Esophagus squamous epithelium (tissue), 5 donors: ENCODE measurements at regions not wholly inside any gene's neighbourhood (a gene's known extent, or its start where the extent isn't known, plus 50 kb on each side); places are given as distances from the start of the nearest gene placed in this dataset.

Experiments used
- DNase-seq: peaks from one replicate; lab custom pipeline; 2025; lab: John Stamatoyannopoulos, UW
- H3K27ac ChIP-seq, 4 donors: fragments of 200-600 bp; sonication (generic); one replicate each; pipeline ENCODE4 v1.5.1; 2016 to 2019; ENCODE audit warnings: mild to moderate bottlenecking in 1 of 4
- H3K27me3 ChIP-seq, 4 donors: fragments of 200-600 bp; sonication (generic); 1 replicate in 3 of 4; 2 replicates in 1 of 4; pipeline versions ENCODE4 v1.5.1 to v1.6.0; 2017 to 2021; ENCODE audit warnings: antibody characterized with exemption in 1 of 4
- H3K36me3 ChIP-seq, 3 donors: fragments of 200-600 bp; sonication (generic); one replicate each; pipeline ENCODE4 v1.5.1; 2016 to 2019
- H3K4me1 ChIP-seq, 3 donors: fragments of 200-600 bp; sonication (generic); one replicate each; pipeline ENCODE4 v1.5.1; 2017 to 2019
- H3K4me3 ChIP-seq, 4 donors: fragments of 200-600 bp; sonication (generic); 1 replicate in 3 of 4; 2 replicates in 1 of 4; pipeline ENCODE4 v1.5.1; 2016 to 2019; ENCODE audit warnings: mild to moderate bottlenecking in 2 of 4, moderate library complexity in 1 of 4
- H3K9me3 ChIP-seq, 3 donors: fragments of 200-600 bp; sonication (generic); one replicate each; pipeline ENCODE4 v1.5.1; 2016 to 2019
- CTCF ChIP-seq, 6 experiments: fragments of 450-650 bp in 4 of 6; fragments of 200-600 bp in 2 of 6; sonication (generic) in 2 of 6; IDR thresholded peaks; one replicate each; pipeline ENCODE4 v1.5.1; 2016 to 2019; ENCODE audit warnings: antibody characterized with exemption in 6 of 6, mild to moderate bottlenecking in 4 of 6, moderate library complexity in 4 of 6
- POLR2A ChIP-seq, 4 donors: fragments of 450-650 bp; IDR thresholded peaks; one replicate each; pipeline ENCODE4 v1.6.1; 2017; ENCODE audit warnings: antibody characterized with exemption in 4 of 4, mild to moderate bottlenecking in 4 of 4, moderate library complexity in 3 of 4
- WGBS, 2 donors: methylation state at CpG; one replicate each; pipeline ENCODE4 v1.1.5; 2018; 5-methylcytosine and 5-hydroxymethylcytosine counted together
- intact Hi-C: fragments of 100-400 bp; cut with DNase I; formaldehyde crosslinking; loops from one replicate; pipeline ENCODE4 v1.15.0; 2022
- donor health status: DM: yes; HTN: yes; CAD: no.

GRCh38 chr13:109606520-109606919 is 179.9 kb downstream of the IRS2 start:
- no peaks in the 10 kb centered on the region for H3K9me3 ChIP-seq
- no peaks in the 10 kb centered on the region for H3K4me1 ChIP-seq
- H3K4me3 ChIP-seq: no peak overlapping the region
- H3K36me3 ChIP-seq: no peaks in the 10 kb centered on the region
- H3K27ac ChIP-seq: no peak overlapping the region
- WGBS, 2 donors: 36 to 60% methylated on average over 1 of the region's 2 CpGs
- no peak for DNase-seq
- TF ChIP-seq CTCF (IDR thresholded peaks at IDR 0.05) (no peak), POLR2A (IDR thresholded peaks at IDR 0.05) (no peak)
- intact Hi-C loops: no loop called here
- H3K27me3 ChIP-seq: no peaks in the 10 kb centered on the region

- no peak overlapping the region for H3K27ac ChIP-seq
- no peaks in the 10 kb centered on the region for H3K4me1 ChIP-seq
- no peaks in the 10 kb centered on the region for H3K27me3 ChIP-seq
- H3K4me3 ChIP-seq: no peak overlapping the region
- intact Hi-C loops: no loop called here
- DNase-seq: no peak
- no peaks in the 10 kb centered on the region for H3K9me3 ChIP-seq
- no peak for TF ChIP-seq CTCF (IDR thresholded peaks at IDR 0.05)
- TF ChIP-seq POLR2A (IDR thresholded peaks at IDR 0.05): no peak
- no peaks in the 10 kb centered on the region for H3K36me3 ChIP-seq
These were observed 180.5 kb downstream of the IRS2 start for GRCh38 chr13:109605846-109606245.

GRCh38 chr13:109604894-109605293 is 181.5 kb downstream of the IRS2 start:
- intact Hi-C loops: no loop called here
- WGBS, 2 donors: 75 to 81% methylated on average over 4 of the region's 4 CpGs
- Histone ChIP-seq H3K4me1 (no peaks in the 10 kb centered on the region), H3K27me3 (no peaks in the 10 kb centered on the region), H3K27ac (no peak overlapping the region), H3K36me3 (no peaks in the 10 kb centered on the region), H3K4me3 (no peak overlapping the region), H3K9me3 (no peaks in the 10 kb centered on the region)
- TF ChIP-seq POLR2A (IDR thresholded peaks at IDR 0.05) (no peak), CTCF (IDR thresholded peaks at IDR 0.05) (no peak)
- DNase-seq: no peak

- intact Hi-C loops: no loop called here
- no peak for DNase-seq
- H3K27me3 ChIP-seq: no peaks in the 10 kb centered on the region
- no peak overlapping the region for H3K27ac ChIP-seq
- H3K4me3 ChIP-seq: no peak overlapping the region
- H3K36me3 ChIP-seq: no peaks in the 10 kb centered on the region
- 70 to 88% methylated on average over 5 of the region's 5 CpGs for WGBS, 2 donors
- TF ChIP-seq CTCF (IDR thresholded peaks at IDR 0.05) (no peak), POLR2A (IDR thresholded peaks at IDR 0.05) (no peak)
- H3K4me1 ChIP-seq: no peaks in the 10 kb centered on the region
- H3K9me3 ChIP-seq: no peaks in the 10 kb centered on the region
These were observed 184.0 kb downstream of the IRS2 start for GRCh38 chr13:109602356-109602755.

- intact Hi-C loops: no loop called here
- Histone ChIP-seq H3K27me3 (no peaks in the 10 kb centered on the region), H3K9me3 (no peaks in the 10 kb centered on the region), H3K27ac (no peak overlapping the region), H3K36me3 (no peaks in the 10 kb centered on the region), H3K4me3 (no peak overlapping the region), H3K4me1 (no peaks in the 10 kb centered on the region)
- TF ChIP-seq CTCF (IDR thresholded peaks at IDR 0.05) (no peak), POLR2A (IDR thresholded peaks at IDR 0.05) (no peak)
- DNase-seq: no peak
- WGBS, 2 donors: 68 to 74% methylated on average over 11 of the region's 11 CpGs
These were observed 186.3 kb downstream of the IRS2 start for GRCh38 chr13:109599901-109600657.
